Prostate gland (tissue), 2 donors: ENCODE measurements at regions not wholly inside any gene's neighbourhood (a gene's known extent, or its start where the extent isn't known, plus 50 kb on each side); places are given as distances from the start of the nearest gene placed in this dataset.

Source experiments
- POLR2A ChIP-seq: fragments of 450-650 bp; IDR thresholded peaks from one replicate; pipeline ENCODE4 v1.6.1; 2016; ENCODE audit warnings: antibody characterized with exemption, mild to moderate bottlenecking
- POLR2AphosphoS5 ChIP-seq: sonication (generic); formaldehyde crosslinking; IDR thresholded peaks from one replicate; pipeline ENCODE4 v1.6.1; 2017; ENCODE audit warnings: antibody characterized with exemption
- TF ChIP-seq, protein P1 (sequence below), 4 experiments: fragments of 200-600 bp in 2 of 4; fragments of 450-650 bp in 2 of 4; sonication (generic) in 2 of 4; IDR thresholded peaks; 1 replicate in 3 of 4; 2 replicates in 1 of 4; pipeline ENCODE4 v1.5.1; 2016 to 2019; ENCODE audit warnings: antibody characterized with exemption in 4 of 4, mild to moderate bottlenecking in 2 of 4, moderate library complexity in 2 of 4

GRCh38 chr10:78777867-78778266 lies 290.9 kb upstream of the ZMIZ1 start:
- TF ChIP-seq POLR2AphosphoS5 (no peak), POLR2A (no peak)
- TF ChIP-seq, protein P1, sequence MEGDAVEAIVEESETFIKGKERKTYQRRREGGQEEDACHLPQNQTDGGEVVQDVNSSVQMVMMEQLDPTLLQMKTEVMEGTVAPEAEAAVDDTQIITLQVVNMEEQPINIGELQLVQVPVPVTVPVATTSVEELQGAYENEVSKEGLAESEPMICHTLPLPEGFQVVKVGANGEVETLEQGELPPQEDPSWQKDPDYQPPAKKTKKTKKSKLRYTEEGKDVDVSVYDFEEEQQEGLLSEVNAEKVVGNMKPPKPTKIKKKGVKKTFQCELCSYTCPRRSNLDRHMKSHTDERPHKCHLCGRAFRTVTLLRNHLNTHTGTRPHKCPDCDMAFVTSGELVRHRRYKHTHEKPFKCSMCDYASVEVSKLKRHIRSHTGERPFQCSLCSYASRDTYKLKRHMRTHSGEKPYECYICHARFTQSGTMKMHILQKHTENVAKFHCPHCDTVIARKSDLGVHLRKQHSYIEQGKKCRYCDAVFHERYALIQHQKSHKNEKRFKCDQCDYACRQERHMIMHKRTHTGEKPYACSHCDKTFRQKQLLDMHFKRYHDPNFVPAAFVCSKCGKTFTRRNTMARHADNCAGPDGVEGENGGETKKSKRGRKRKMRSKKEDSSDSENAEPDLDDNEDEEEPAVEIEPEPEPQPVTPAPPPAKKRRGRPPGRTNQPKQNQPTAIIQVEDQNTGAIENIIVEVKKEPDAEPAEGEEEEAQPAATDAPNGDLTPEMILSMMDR (IDR thresholded peaks at IDR 0.05) = no peak
